Activated T-helper 2 cell treated with anti-CD3 and anti-CD28 coated beads, Interferon-gamma antibody, Interleukin-2, Interleukin-4, amounts not matched to agents 10 μg/mL and 5 μg/mL and 100 μg/mL, durations not matched to agents 14 hours and 24 hours and 36 hours (primary cell): ENCODE measurements at regions not wholly inside any gene's neighbourhood (a gene's known extent, or its start where the extent isn't known, plus 50 kb on each side); places are given as distances from the start of the nearest gene placed in this dataset.

Experiments used
- DNase-seq: peaks from one replicate; pipeline ENCODE4 v3.0.0; 2021; ENCODE audit warnings: low spot score
- H3K27ac Mint-ChIP-seq: one replicate; pipeline ENCODE4 v1.8.0; 2021; ENCODE audit warnings: mixed read lengths
- H3K27me3 Mint-ChIP-seq: one replicate; pipeline ENCODE4 v1.8.0; 2021; ENCODE audit warnings: low read depth, mixed read lengths
- H3K36me3 Mint-ChIP-seq: one replicate; pipeline ENCODE4 v1.8.0; 2021; ENCODE audit warnings: low read depth, mixed read lengths
- H3K4me1 Mint-ChIP-seq: one replicate; pipeline ENCODE4 v1.8.0; 2021; ENCODE audit warnings: low read depth, mixed read lengths
- H3K4me3 Mint-ChIP-seq: one replicate; pipeline ENCODE4 v1.8.0; 2021; ENCODE audit warnings: low read depth, mild to moderate bottlenecking, moderate library complexity, mixed read lengths
- H3K9me3 Mint-ChIP-seq: one replicate; pipeline ENCODE4 v1.8.0; 2021; ENCODE audit warnings: mixed read lengths
- intact Hi-C: fragments of 100-400 bp; cut with micrococcal nuclease; formaldehyde crosslinking; loops from one replicate; pipeline ENCODE4 v1.15.1; 2023

GRCh38 chr1:29679828-29680558 lies 443.7 kb downstream of the PTPRU start:
- H3K4me3 Mint-ChIP-seq: no peak overlapping the region
- no peaks in the 10 kb centered on the region for H3K9me3 Mint-ChIP-seq
- H3K4me1 Mint-ChIP-seq: no peaks in the 10 kb centered on the region
- DNase-seq: peak; percentile 7
- peaks cover 2% of the 10 kb centered on the region for H3K27me3 Mint-ChIP-seq
- intact Hi-C loops: no loop called here
- no peak overlapping the region for H3K27ac Mint-ChIP-seq
- no peaks in the 10 kb centered on the region for H3K36me3 Mint-ChIP-seq

DNA sequence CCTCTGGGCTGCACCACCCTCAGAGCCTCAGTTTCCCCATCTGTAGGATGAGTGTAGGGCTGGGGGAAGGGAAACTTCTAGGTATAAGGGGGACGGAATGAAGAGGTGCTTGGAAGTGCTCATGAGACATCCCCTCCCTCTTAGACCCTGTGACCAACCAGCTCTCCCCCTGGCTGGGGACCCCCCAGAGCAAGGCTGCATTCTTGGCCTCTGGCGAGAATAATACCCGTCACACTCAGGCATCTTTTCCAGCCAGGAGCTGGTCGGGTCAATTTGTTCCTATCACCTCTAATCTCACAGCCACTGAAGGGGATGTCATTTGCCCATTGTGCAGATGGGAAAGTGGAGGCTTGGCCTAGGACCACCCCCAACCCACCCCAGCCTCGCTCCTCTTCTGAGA lies 443.0 kb downstream of the PTPRU start:
- DNase-seq: no peak
- intact Hi-C loops: no loop called here
- Mint-ChIP-seq H3K27me3 (peaks cover 2% of the 10 kb centered on the region), H3K4me1 (no peaks in the 10 kb centered on the region), H3K27ac (no peak overlapping the region), H3K9me3 (no peaks in the 10 kb centered on the region), H3K4me3 (no peak overlapping the region), H3K36me3 (no peaks in the 10 kb centered on the region)

DNA sequence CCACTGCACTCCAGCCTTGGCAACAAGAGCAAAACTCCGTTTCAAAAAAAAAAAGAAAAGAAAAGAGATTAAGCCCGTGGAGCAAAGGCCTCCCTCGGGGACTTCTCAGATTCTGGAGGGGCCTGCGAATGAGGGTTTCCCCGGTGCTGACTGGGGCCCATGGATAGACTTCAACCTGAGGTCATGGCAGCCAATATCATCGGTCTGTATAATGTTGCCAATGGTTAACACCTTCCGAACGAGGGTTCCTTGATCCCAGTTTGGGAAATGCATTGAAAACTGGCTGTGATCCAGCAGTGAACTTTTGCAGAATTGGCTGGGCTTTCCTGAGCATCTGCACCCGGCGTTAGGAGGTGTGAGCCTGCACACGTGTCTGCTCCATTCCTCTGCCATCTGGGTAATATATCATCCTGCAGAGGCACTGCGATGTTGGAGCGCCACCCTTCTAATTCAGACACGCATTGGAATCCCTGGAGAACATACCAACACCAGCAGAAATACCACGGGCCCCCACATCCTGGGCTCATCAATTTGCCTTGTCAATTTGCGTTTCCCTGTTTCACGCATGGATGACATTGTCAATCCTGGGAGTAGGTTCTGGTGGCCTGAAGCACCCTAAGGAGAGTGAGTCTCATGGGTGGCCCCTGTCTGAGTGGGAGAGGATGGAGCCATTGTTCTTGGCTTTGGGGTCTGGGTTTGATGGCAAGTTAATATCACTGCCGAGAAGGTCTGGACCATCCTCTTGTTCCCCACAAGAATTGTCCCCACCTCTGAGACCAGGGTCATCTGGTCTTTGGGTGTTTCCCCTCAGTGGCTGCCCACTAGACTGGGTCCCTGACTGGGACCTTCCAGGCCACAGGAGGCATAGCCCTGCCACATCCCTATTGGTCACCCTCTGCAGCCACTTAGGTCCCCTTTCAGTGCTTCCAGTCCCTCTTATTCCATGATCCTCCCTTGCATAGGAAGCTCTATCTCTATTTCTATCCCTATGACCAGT lies 441.0 kb downstream of the PTPRU start:
- Mint-ChIP-seq H3K27ac (no peak overlapping the region), H3K4me1 (no peaks in the 10 kb centered on the region), H3K36me3 (no peaks in the 10 kb centered on the region), H3K27me3 (peaks cover 2% of the 10 kb centered on the region), H3K9me3 (no peaks in the 10 kb centered on the region), H3K4me3 (no peak overlapping the region)
- DNase-seq: no peak
- intact Hi-C loops: no loop called here

DNA sequence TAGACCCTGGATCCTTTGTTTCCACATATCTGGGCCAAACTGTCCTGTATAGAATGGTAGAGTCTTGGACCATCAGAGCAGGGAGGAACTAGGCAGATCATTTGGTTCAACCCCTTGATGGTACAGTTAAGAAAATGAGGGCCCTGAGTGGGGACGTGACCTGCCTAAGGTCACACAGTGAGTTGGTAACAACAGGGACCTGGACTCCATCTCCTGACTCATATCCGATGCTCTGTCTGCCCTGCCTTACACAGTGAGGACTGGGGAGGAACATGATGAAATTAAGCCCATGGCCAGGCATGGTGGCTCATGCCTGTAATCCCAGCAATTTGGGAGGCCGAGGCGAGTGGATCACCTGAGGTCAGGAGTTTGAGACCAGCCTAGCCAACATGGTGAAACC lies 440.2 kb downstream of the PTPRU start:
- Mint-ChIP-seq H3K27me3 (peaks cover 2% of the 10 kb centered on the region), H3K4me1 (no peaks in the 10 kb centered on the region), H3K9me3 (no peaks in the 10 kb centered on the region), H3K36me3 (no peaks in the 10 kb centered on the region), H3K27ac (no peak overlapping the region), H3K4me3 (no peak overlapping the region)
- intact Hi-C loops: no loop called here
- DNase-seq: no peak

DNA sequence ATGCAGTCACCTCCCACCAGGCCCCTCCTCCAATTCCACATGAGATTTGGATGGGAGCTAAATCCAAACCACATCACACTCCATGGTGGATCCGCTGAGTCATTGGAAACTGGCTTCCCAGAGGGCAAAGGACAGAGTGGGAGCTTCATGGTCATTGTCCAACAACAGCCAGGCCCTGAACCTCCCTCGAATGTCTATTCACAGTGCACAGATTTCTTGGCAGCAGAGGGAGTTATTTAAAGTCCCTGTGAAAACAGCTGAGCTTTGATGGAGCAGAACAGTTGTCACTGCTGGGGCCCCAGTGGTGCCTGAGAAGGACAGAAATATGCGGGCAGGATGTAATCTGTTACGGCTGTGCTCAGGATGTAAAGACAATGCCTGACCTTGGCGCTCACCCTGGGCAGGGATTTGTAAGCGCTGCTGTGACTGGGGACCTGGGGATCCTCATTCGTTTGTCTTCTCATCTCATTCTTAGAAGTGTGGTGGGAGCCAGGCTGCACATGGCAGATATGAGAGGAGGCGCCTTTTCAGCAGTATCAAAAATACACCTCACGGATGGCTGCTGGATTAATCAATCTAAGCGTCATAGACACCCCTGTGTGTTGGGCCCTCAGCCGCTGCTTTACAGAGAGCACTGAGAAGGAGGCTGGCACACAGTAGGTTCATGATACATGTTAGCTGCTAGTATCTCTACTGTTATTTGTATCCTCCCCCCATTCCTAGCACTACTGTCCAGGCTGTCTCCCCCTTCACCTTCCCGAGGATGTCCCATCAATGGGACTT lies 439.4 kb downstream of the PTPRU start:
- peaks cover 2% of the 10 kb centered on the region for H3K27me3 Mint-ChIP-seq

DNA sequence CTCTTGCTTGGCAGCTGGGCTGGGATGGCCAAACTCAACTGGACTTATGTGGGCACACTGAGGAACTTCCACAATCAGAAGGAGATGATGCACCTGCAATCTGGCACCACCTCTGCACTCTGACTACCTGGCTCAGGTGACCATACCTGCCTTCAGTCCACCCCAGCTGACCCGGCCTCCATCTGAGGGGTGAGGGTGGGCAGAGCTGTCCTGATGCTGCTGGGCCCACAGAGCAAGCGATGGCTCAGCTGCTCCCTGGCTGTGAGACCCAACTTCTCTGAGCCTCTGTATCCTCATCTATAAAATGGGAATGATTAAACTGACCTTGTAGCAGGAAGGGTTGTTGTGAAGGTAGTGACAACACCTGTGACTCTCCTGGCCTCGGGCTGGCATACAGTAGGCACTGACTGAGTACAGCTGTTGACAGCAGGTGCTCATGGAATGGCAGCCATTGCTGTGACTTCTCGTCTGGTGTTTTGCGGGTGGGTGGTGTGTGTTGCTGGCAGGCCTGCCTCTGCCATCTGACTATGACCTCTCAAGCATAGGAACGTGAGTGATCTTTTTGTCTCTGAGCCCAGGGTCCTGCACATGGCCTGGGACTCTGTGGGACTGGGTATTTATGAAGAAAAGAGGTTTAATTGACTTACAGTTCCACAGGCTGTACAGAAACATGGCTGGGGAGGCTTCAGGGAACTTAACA lies 438.5 kb downstream of the PTPRU start:
- DNase-seq: no peak
- H3K27ac Mint-ChIP-seq: no peak overlapping the region

More for the DNA sequence above, 439.4 kb downstream of the PTPRU start:
- no peak overlapping the region for H3K27ac Mint-ChIP-seq
- H3K36me3 Mint-ChIP-seq: no peaks in the 10 kb centered on the region
- H3K9me3 Mint-ChIP-seq: no peaks in the 10 kb centered on the region
- no peaks in the 10 kb centered on the region for H3K4me1 Mint-ChIP-seq
- no peak for DNase-seq
- intact Hi-C loops: no loop called here
- no peak overlapping the region for H3K4me3 Mint-ChIP-seq

GRCh38 chr1:29673669-29674626 lies 437.6 kb downstream of the PTPRU start:
- DNase-seq: no peak
- Mint-ChIP-seq H3K36me3 (no peaks in the 10 kb centered on the region), H3K27ac (no peak overlapping the region), H3K4me3 (no peak overlapping the region), H3K4me1 (no peaks in the 10 kb centered on the region), H3K27me3 (peaks cover 2% of the 10 kb centered on the region), H3K9me3 (no peaks in the 10 kb centered on the region)
- intact Hi-C loops: no loop called here

More for the DNA sequence above, 438.5 kb downstream of the PTPRU start:
- H3K36me3 Mint-ChIP-seq: no peaks in the 10 kb centered on the region
- H3K9me3 Mint-ChIP-seq: no peaks in the 10 kb centered on the region
- no peak overlapping the region for H3K4me3 Mint-ChIP-seq
- H3K4me1 Mint-ChIP-seq: no peaks in the 10 kb centered on the region
- peaks cover 2% of the 10 kb centered on the region for H3K27me3 Mint-ChIP-seq
- intact Hi-C loops: no loop called here

- Mint-ChIP-seq H3K36me3 (no peaks in the 10 kb centered on the region), H3K27me3 (peaks cover 2% of the 10 kb centered on the region), H3K4me1 (no peaks in the 10 kb centered on the region), H3K4me3 (no peak overlapping the region), H3K27ac (no peak overlapping the region), H3K9me3 (no peaks in the 10 kb centered on the region)
- DNase-seq: peak; percentile 0
- intact Hi-C loops: no loop called here
Observed at GRCh38 chr1:29673228-29673500, 436.8 kb downstream of the PTPRU start.

GRCh38 chr1:29672416-29673227 lies 436.3 kb downstream of the PTPRU start:
- DNase-seq: no peak
- Mint-ChIP-seq H3K4me1 (no peaks in the 10 kb centered on the region), H3K27ac (no peak overlapping the region), H3K9me3 (no peaks in the 10 kb centered on the region), H3K4me3 (no peak overlapping the region), H3K36me3 (no peaks in the 10 kb centered on the region), H3K27me3 (peaks cover 3% of the 10 kb centered on the region)
- intact Hi-C loops: no loop called here

- peak; percentile 2 for DNase-seq
- intact Hi-C loops: no loop called here
Observed at GRCh38 chr1:29671446-29672356, 435.4 kb downstream of the PTPRU start.

More at GRCh38 chr1:29671446-29672356, 435.4 kb downstream of the PTPRU start:
- Mint-ChIP-seq H3K27ac (no peak overlapping the region), H3K27me3 (peaks cover 11% of the 10 kb centered on the region), H3K36me3 (no peaks in the 10 kb centered on the region), H3K4me3 (no peak overlapping the region), H3K4me1 (no peaks in the 10 kb centered on the region), H3K9me3 (no peaks in the 10 kb centered on the region)
